Osteocyte (in vitro differentiated cells): ENCODE measurements at regions not wholly inside any gene's neighbourhood (a gene's known extent, or its start where the extent isn't known, plus 50 kb on each side); places are given as distances from the start of the nearest gene placed in this dataset. TPM values are rescaled to one million over a fixed set of nuclear protein-coding genes. Genes with fewer than 3 reads are reported as not detected.

Experiments used
- DNase-seq: peaks from one replicate; pipeline ENCODE4 v3.0.0; 2021; ENCODE audit warnings: mixed read lengths; ENCODE audit not compliant: unreplicated experiment; ENCODE audit errors: extremely low spot score
- H3K27ac Mint-ChIP-seq: one replicate; pipeline ENCODE4 v1.8.0; 2021; ENCODE audit warnings: mild to moderate bottlenecking, mixed read lengths; ENCODE audit not compliant: unreplicated experiment
- H3K27me3 Mint-ChIP-seq: one replicate; pipeline ENCODE4 v1.8.0; 2021; ENCODE audit warnings: mixed read lengths; ENCODE audit not compliant: unreplicated experiment
- H3K36me3 Mint-ChIP-seq: one replicate; pipeline ENCODE4 v1.8.0; 2021; ENCODE audit warnings: mixed read lengths; ENCODE audit not compliant: unreplicated experiment
- H3K4me1 Mint-ChIP-seq: one replicate; pipeline ENCODE4 v1.8.0; 2021; ENCODE audit warnings: mixed read lengths; ENCODE audit not compliant: unreplicated experiment
- H3K4me3 Mint-ChIP-seq: one replicate; pipeline ENCODE4 v1.8.0; 2021; ENCODE audit warnings: mild to moderate bottlenecking, moderate library complexity, mixed read lengths; ENCODE audit not compliant: unreplicated experiment
- H3K9me3 Mint-ChIP-seq: one replicate; pipeline ENCODE4 v1.8.0; 2021; ENCODE audit warnings: mixed read lengths; ENCODE audit not compliant: unreplicated experiment
- microRNA-seq: library from miRNA; unstranded; fragments of <30 nt; microRNA quantifications from one replicate; pipeline ENCODE4 v1.1.0, GENCODE V29; 2020; ENCODE audit not compliant: unreplicated experiment
- TF ChIP-seq, protein P1 (sequence below): fragments of 200-600 bp; sonication (generic); IDR thresholded peaks from 2 replicates; pipeline ENCODE4 v1.5.0; 2021; ENCODE audit warnings: antibody characterized with exemption, mild to moderate bottlenecking, moderate library complexity

DNA sequence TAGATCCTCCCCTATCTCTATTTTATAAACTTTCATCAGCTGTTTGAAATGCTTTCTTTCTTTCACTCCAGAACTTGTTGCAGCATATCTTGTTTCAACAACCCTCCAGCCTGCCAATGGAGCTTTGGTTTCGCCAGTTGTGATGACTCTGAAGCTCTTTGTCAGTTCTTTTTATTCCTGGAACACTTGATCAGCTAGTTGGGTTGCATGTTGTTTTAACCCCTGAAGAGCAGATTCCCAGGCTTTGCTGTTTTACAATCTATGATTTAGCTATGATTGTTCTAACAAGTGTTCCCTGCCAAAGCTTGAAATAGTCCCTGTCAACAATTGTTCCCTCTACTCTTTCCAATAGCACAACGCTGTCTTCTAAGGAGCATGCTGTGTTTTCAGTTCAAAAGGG lies 50.6 kb upstream of the FUT8 start:
- Mint-ChIP-seq H3K4me1 (peaks cover 6% of the 10 kb centered on the region), H3K4me3 (no peak overlapping the region), H3K27ac (no peak overlapping the region), H3K27me3 (peaks cover 8% of the 10 kb centered on the region), H3K36me3 (no peaks in the 10 kb centered on the region), H3K9me3 (no peaks in the 10 kb centered on the region)
- no peak for DNase-seq
- TF ChIP-seq, protein P1, sequence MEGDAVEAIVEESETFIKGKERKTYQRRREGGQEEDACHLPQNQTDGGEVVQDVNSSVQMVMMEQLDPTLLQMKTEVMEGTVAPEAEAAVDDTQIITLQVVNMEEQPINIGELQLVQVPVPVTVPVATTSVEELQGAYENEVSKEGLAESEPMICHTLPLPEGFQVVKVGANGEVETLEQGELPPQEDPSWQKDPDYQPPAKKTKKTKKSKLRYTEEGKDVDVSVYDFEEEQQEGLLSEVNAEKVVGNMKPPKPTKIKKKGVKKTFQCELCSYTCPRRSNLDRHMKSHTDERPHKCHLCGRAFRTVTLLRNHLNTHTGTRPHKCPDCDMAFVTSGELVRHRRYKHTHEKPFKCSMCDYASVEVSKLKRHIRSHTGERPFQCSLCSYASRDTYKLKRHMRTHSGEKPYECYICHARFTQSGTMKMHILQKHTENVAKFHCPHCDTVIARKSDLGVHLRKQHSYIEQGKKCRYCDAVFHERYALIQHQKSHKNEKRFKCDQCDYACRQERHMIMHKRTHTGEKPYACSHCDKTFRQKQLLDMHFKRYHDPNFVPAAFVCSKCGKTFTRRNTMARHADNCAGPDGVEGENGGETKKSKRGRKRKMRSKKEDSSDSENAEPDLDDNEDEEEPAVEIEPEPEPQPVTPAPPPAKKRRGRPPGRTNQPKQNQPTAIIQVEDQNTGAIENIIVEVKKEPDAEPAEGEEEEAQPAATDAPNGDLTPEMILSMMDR, result no peak

Small RNA genes in the stretch of these regions (microRNA-seq; reads per million reads assigned to microRNA genes)
- gene MIR4708, result not detected
